ENCODE measurements at regions not wholly inside any gene's neighbourhood (a gene's known extent, or its start where the extent isn't known, plus 50 kb on each side); places are given as distances from the start of the nearest gene placed in this dataset.

- H3K27ac ChIP-seq, result no peak overlapping the region
- no peaks in the 10 kb centered on the region for H3K27me3 ChIP-seq (replicated peaks)
- H3K36me3 ChIP-seq, result no peaks in the 10 kb centered on the region
- H3K4me1 ChIP-seq (replicated peaks), result peaks cover 7% of the 10 kb centered on the region
- no peak for DNase-seq (ENCODE audit: low read depth in 1 of 2, low spot score in 2 of 2)
- no peak overlapping the region for H3K4me3 ChIP-seq
- H3K9me3 ChIP-seq (replicated peaks), result no peaks in the 10 kb centered on the region; the same call in 1 of the 2 replicates
Measured at GRCh38 chr5:56552612-56553268, 262.6 kb upstream of the MAP3K1 start.

DNA sequence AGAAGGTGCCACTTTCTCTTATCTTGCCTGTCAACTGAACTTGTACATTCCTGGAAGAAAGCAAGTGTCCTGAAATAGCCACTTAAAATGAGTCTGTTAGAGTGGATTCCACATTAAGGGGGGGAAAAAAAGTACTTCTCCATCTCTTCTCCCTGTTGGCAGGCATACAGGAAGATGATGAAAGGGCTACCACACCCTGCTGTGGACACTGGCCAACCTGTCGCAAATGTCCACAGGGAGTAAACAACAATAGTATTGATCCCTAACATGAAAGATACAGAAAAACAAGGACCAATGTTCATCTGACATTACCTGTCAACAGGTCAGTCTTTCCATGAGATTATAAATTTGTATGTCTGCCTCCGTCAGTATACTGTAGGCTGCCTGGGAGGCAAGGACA, 265.1 kb upstream of the MAP3K1 start:
- Histone ChIP-seq H3K4me1 (replicated peaks) (no peaks in the 10 kb centered on the region), H3K27ac (no peak overlapping the region), H3K4me3 (no peak overlapping the region), H3K27me3 (replicated peaks) (no peaks in the 10 kb centered on the region), H3K36me3 (no peaks in the 10 kb centered on the region), H3K9me3 (replicated peaks) (no peaks in the 10 kb centered on the region; the same call in 1 of the 2 replicates)
- no peak for DNase-seq (ENCODE audit: low read depth in 1 of 2, low spot score in 2 of 2)

- H3K36me3 ChIP-seq, result no peaks in the 10 kb centered on the region
- no peak overlapping the region for H3K27ac ChIP-seq
- no peak overlapping the region for H3K4me3 ChIP-seq
- H3K27me3 ChIP-seq (replicated peaks), result no peaks in the 10 kb centered on the region
- DNase-seq (ENCODE audit: low read depth in 1 of 2, low spot score in 2 of 2), result no peak
- H3K4me1 ChIP-seq (replicated peaks), result no peaks in the 10 kb centered on the region
- H3K9me3 ChIP-seq (replicated peaks), result no peaks in the 10 kb centered on the region; the same call in 1 of the 2 replicates
Measured at GRCh38 chr5:56549096-56549886, 266.1 kb upstream of the MAP3K1 start.

DNA sequence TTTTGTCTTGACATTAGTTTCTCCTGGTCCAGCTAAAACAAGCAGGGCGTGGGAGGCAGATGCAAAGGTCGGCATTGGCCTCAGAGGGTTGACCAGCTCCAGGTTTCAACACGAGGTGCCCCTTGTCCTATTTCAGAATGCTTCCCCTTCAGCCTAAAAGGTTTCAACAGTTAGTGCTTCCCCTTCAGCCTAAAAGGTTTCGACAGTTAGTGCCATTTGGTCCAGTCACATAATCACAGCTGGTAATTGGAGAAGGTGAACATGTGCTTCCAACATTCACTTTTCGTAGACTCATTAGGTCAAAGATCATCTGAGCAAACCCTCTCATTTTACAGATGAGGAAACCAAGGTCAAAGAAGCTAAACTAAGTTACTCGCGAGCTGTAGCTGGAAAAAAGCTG, 270.3 kb upstream of the MAP3K1 start:
- no peaks in the 10 kb centered on the region for H3K9me3 ChIP-seq (replicated peaks)
- no peaks in the 10 kb centered on the region for H3K27me3 ChIP-seq (replicated peaks)
- no peak overlapping the region for H3K27ac ChIP-seq
- H3K36me3 ChIP-seq, result no peaks in the 10 kb centered on the region
- DNase-seq (ENCODE audit: low read depth in 1 of 2, low spot score in 2 of 2), result no peak
- peaks cover 10% of the 10 kb centered on the region for H3K4me1 ChIP-seq (replicated peaks)
- no peak overlapping the region for H3K4me3 ChIP-seq

DNA sequence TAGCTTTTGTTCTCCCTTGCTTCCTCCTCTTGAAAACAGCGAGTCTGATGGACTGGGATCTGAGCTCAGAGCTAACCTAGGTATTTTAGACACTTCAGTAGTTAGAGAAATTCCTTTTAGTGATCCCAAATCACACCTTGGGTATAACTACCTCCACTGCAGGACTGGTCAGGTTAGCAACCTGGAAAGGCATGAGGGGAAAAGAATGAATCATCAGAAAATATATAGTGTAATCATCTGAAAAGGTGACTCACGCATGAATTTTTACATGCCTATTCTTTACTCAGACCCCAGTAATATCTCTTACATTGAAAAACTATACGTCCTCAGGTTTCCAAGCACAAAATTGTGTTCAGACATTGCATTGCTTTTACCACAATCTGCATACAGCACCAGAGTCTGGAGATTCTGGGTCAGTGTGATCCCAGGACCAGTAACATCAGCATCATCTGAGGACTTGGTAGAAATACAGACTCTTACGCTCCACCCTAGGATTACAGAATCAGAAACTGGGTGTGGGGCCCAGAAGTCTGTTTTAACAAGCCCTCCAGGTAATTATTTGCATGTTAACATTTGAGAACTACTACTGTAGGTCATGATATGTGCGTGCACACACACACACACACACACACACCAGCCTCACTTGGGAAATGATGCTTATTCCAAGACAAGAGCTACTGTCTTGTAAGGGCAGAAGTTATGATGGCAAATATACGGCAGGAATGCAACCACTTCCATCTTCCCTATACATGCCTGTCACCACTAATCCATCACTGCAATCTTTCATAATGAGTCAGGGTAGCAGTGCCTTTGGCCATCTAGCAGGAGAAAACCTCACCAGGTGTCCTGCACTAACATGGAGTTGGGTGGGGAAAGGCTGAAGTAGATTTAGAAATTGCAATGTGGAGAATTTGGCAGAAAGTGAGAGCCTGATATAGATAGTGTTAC, 271.6 kb upstream of the MAP3K1 start:
- Histone ChIP-seq H3K27ac (no peak overlapping the region), H3K36me3 (no peaks in the 10 kb centered on the region), H3K4me3 (no peak overlapping the region), H3K4me1 (replicated peaks) (peaks cover 10% of the 10 kb centered on the region), H3K27me3 (replicated peaks) (no peaks in the 10 kb centered on the region), H3K9me3 (replicated peaks) (no peaks in the 10 kb centered on the region)
- DNase-seq (ENCODE audit: low read depth in 1 of 2, low spot score in 2 of 2), result no peak

DNA sequence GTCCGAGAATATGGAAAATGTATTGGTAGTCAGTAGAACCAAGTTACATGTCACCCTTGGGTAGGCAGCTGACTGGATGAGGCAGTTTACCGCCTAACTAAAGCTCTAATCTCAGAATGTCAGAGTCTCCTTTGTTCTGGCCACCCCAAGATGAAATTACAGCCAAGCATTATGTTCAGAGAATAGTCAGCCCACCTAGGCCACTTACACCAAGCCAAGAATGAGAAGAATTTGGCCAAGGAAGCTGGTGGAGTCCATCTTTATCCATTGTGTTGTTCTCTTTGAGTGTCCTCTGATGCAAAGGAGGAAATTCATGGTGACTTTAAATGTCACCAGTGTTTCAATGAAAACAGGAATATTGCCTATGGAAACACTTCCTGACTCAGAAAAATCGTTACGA, 275.1 kb upstream of the MAP3K1 start:
- no peaks in the 10 kb centered on the region for H3K9me3 ChIP-seq (replicated peaks)
- no peak for DNase-seq (ENCODE audit: low read depth in 1 of 2, low spot score in 2 of 2)
- peaks cover 13% of the 10 kb centered on the region for H3K4me1 ChIP-seq (replicated peaks)
- no peak overlapping the region for H3K4me3 ChIP-seq
- no peak overlapping the region for H3K27ac ChIP-seq
- H3K36me3 ChIP-seq, result no peaks in the 10 kb centered on the region
- H3K27me3 ChIP-seq (replicated peaks), result no peaks in the 10 kb centered on the region

GRCh38 chr5:56538580-56538979, 276.8 kb upstream of the MAP3K1 start:
- no peak for DNase-seq (ENCODE audit: low read depth in 1 of 2, low spot score in 2 of 2)
- no peak overlapping the region for H3K4me3 ChIP-seq
- H3K9me3 ChIP-seq (replicated peaks), result no peaks in the 10 kb centered on the region
- H3K27ac ChIP-seq, result no peak overlapping the region
- no peaks in the 10 kb centered on the region for H3K27me3 ChIP-seq (replicated peaks)
- peaks cover 11% of the 10 kb centered on the region for H3K4me1 ChIP-seq (replicated peaks)
- H3K36me3 ChIP-seq, result no peaks in the 10 kb centered on the region

GRCh38 chr5:56535347-56535746, 280.0 kb upstream of the MAP3K1 start:
- no peak for DNase-seq (ENCODE audit: low read depth in 1 of 2, low spot score in 2 of 2)
- H3K27ac ChIP-seq, result no peak overlapping the region
- H3K36me3 ChIP-seq, result no peaks in the 10 kb centered on the region
- no peaks in the 10 kb centered on the region for H3K27me3 ChIP-seq (replicated peaks)
- H3K4me1 ChIP-seq (replicated peaks), result peaks cover 7% of the 10 kb centered on the region; the same call in 1 of the 2 replicates
- no peak overlapping the region for H3K4me3 ChIP-seq
- no peaks in the 10 kb centered on the region for H3K9me3 ChIP-seq (replicated peaks)

DNA sequence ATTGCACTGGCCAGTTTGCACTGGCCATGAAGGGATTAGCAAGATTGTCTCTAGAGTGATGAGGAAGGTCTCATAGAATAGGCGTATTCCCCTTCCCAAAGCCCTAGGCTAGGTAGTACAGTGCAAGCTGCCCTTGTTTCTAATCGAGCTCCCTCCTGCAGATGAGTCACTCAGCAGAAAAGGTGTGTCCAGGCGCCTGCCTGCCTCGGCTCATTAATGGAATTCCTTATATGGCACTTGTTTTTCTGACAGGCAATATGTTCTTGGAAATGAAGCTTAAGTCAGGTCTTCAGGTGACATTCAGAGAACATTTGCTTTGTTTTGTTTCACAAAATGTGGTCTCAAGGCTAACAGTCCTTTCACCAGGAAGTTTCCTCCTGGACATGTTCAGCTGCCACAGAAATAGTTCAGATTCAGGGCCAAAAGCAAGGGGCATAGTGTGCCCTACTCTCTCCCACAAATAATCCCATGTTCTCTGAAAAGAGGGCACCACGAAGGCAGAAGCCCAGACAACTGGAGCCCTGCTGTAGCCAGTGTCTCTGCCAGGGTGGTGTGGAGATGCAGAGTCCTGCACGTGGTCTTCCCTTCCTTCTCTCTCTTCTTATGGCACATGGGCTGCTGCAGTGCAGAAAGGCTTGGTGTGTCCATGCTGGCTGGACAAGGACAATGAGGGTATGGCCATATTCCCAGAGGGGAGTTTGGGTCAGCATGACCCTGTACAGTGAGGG, 281.1 kb upstream of the MAP3K1 start:
- Histone ChIP-seq H3K36me3 (no peaks in the 10 kb centered on the region), H3K4me1 (replicated peaks) (peaks cover 7% of the 10 kb centered on the region; the same call in 1 of the 2 replicates), H3K9me3 (replicated peaks) (no peaks in the 10 kb centered on the region), H3K27me3 (replicated peaks) (no peaks in the 10 kb centered on the region), H3K27ac (no peak overlapping the region), H3K4me3 (no peak overlapping the region)
- DNase-seq (ENCODE audit: low read depth in 1 of 2, low spot score in 2 of 2), result no peak

DNA sequence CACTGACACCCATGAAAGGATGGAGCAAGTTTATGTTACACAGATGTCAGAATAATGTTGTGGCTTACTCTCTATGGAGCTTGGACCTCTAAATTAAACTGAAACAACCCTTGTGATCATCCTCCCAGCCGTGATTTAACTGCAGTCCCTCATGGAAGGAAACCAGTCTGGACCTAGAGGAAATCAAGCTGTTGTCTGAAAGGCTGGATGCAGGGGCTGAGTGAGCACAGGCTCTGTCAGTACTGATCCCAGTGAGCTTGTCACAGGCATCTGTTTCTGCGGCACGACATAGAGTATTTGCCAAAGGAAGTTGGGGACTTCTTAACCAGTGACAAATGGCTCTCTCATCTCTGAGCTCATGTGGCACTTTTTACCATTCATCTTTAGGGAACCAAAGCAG, 282.9 kb upstream of the MAP3K1 start:
- no peaks in the 10 kb centered on the region for H3K36me3 ChIP-seq
- H3K27ac ChIP-seq, result no peak overlapping the region
- no peak overlapping the region for H3K4me3 ChIP-seq
- H3K27me3 ChIP-seq (replicated peaks), result no peaks in the 10 kb centered on the region
- peaks cover 7% of the 10 kb centered on the region; the same call in 1 of the 2 replicates for H3K4me1 ChIP-seq (replicated peaks)
- no peaks in the 10 kb centered on the region for H3K9me3 ChIP-seq (replicated peaks)
- DNase-seq (ENCODE audit: low read depth in 1 of 2, low spot score in 2 of 2), result no peak

GRCh38 chr5:56530626-56531138, 284.7 kb upstream of the MAP3K1 start:
- Histone ChIP-seq H3K9me3 (replicated peaks) (no peaks in the 10 kb centered on the region), H3K4me1 (replicated peaks) (peaks cover 7% of the 10 kb centered on the region; the same call in 1 of the 2 replicates), H3K27ac (no peak overlapping the region), H3K27me3 (replicated peaks) (no peaks in the 10 kb centered on the region), H3K36me3 (no peaks in the 10 kb centered on the region), H3K4me3 (no peak overlapping the region)
- DNase-seq (ENCODE audit: low read depth in 1 of 2, low spot score in 2 of 2), result no peak

- Histone ChIP-seq H3K36me3 (no peaks in the 10 kb centered on the region), H3K4me3 (no peak overlapping the region), H3K4me1 (replicated peaks) (0 out of 2 replicates have a peak, but pooled peaks cover 2% of the 10 kb centered on the region), H3K27ac (no peak overlapping the region), H3K9me3 (replicated peaks) (no peaks in the 10 kb centered on the region), H3K27me3 (replicated peaks) (no peaks in the 10 kb centered on the region)
- DNase-seq (ENCODE audit: low read depth in 1 of 2, low spot score in 2 of 2), result no peak
Measured at GRCh38 chr5:56529666-56530430, 285.5 kb upstream of the MAP3K1 start.
